Endothelial cell of umbilical vein (primary cell): ENCODE measurements at regions not wholly inside any gene's neighbourhood (a gene's known extent, or its start where the extent isn't known, plus 50 kb on each side); places are given as distances from the start of the nearest gene placed in this dataset.

Source experiments
- BruUV-seq: library from RNA; stranded (reverse); fragments of 400-500 nt; replicated peaks from 2 replicates; lab custom pipeline; 2021; lab: Mats Ljungman, UMichigan
- CTCF ChIA-PET: fragments of 300-600, 350-600 bp; sonication (Branson Sonifier 250); formaldehyde crosslinking; loops from one replicate; lab custom pipeline; 2021; ENCODE audit warnings: antibody characterized with exemption, inconsistent platforms; lab: Charles Lee
- POLR2A ChIA-PET: fragments of 300-600, 350-600 bp; sonication (Branson Sonifier 250); formaldehyde crosslinking; loops from one replicate; lab custom pipeline; 2021; ENCODE audit warnings: antibody characterized with exemption, inconsistent platforms; lab: Charles Lee
- DNase-seq: peaks from one replicate; pipeline ENCODE4 v3.0.0-alpha.2; 2011; ENCODE audit warnings: low read depth, low spot score
- FAIRE-seq: peaks from 2 replicates; lab custom pipeline; 2011; peaks lifted over from hg19 to GRCh38; lab: Jason Lieb, UNC
- H2AFZ ChIP-seq: 2 replicates; pipeline ENCODE4 v1.6.0; 2012; ENCODE audit warnings: low read depth, low read length, control low read depth, inconsistent platforms
- H3K27ac ChIP-seq: 2 replicates; pipeline ENCODE4 v1.5.1; 2011; ENCODE audit warnings: low read depth, mild to moderate bottlenecking, control low read depth, low read length, moderate library complexity; ENCODE audit not compliant: insufficient read depth
- H3K27me3 ChIP-seq, 2 experiments: 2 replicates each; pipeline versions ENCODE4 v1.6.0 to v1.6.1; 2011; ENCODE audit warnings: low read length in 2 of 2, mixed read lengths in 1 of 2; ENCODE audit not compliant: control insufficient read depth in 2 of 2, insufficient read depth in 2 of 2
- H3K36me3 ChIP-seq, 2 experiments: 2 replicates in 1 of 2; 3 replicates in 1 of 2; pipeline ENCODE4 v1.5.1; 2011; ENCODE audit warnings: low read length in 2 of 2, mild to moderate bottlenecking in 1 of 2, moderate library complexity in 1 of 2; ENCODE audit not compliant: control insufficient read depth in 2 of 2, insufficient read depth in 2 of 2; ENCODE audit errors: extremely low read depth in 1 of 2
- H3K4me1 ChIP-seq: 3 replicates; pipeline ENCODE4 v1.5.1; 2011; ENCODE audit warnings: mild to moderate bottlenecking, low read length; ENCODE audit not compliant: control insufficient read depth, insufficient read depth; ENCODE audit errors: extremely low read depth
- H3K4me2 ChIP-seq: 2 replicates; pipeline ENCODE4 v1.6.1; 2011; ENCODE audit warnings: low read length, control low read depth, mixed read lengths; ENCODE audit not compliant: insufficient read depth
- H3K4me3 ChIP-seq, 3 experiments: fragments of 200-600 bp in 1 of 3; sonication (generic), shearing (Covaris generic) in 1 of 3; replicated peaks in 1 of 3; 2 replicates each; pipeline ENCODE4 v1.5.1; 2011 to 2016; ENCODE audit warnings: control low read depth in 3 of 3, low read length in 3 of 3, mild to moderate bottlenecking in 2 of 3, inconsistent platforms in 1 of 3, low read depth in 1 of 3, moderate library complexity in 1 of 3; ENCODE audit not compliant: insufficient read depth in 1 of 3
- H3K79me2 ChIP-seq: 2 replicates; pipeline ENCODE4 v1.6.0; 2012; ENCODE audit warnings: low read length, inconsistent platforms; ENCODE audit not compliant: control insufficient read depth, insufficient read depth
- H3K9ac ChIP-seq: replicated peaks from 2 replicates; pipeline ENCODE3; 2011; ENCODE audit warnings: low read length, control low read depth; ENCODE audit not compliant: insufficient read depth; ENCODE audit errors: extremely low read depth
- H3K9me1 ChIP-seq: replicated peaks from 3 replicates; pipeline ENCODE4 v1.6.0; 2011; ENCODE audit warnings: mild to moderate bottlenecking, low read length; ENCODE audit not compliant: control insufficient read depth, insufficient read depth; ENCODE audit errors: extremely low read depth
- H3K9me3 ChIP-seq: replicated peaks from 2 replicates; pipeline ENCODE4 v1.5.1; 2012; ENCODE audit warnings: low read length, inconsistent platforms; ENCODE audit not compliant: control insufficient read depth, insufficient read depth
- H4K20me1 ChIP-seq: replicated peaks from 2 replicates; pipeline ENCODE3; 2011; ENCODE audit warnings: mild to moderate bottlenecking, low read length; ENCODE audit not compliant: control insufficient read depth, insufficient read depth; ENCODE audit errors: extremely low read depth
- CTCF ChIP-seq, 2 donors: IDR thresholded peaks; 1 replicate in 1 of 2; 2 replicates in 1 of 2; pipeline ENCODE4 v1.5.1; 2011; ENCODE audit warnings: low read length in 2 of 2, mild to moderate bottlenecking in 2 of 2, moderate library complexity in 2 of 2, control low read depth in 1 of 2, inconsistent platforms in 1 of 2, low read depth in 1 of 2; ENCODE audit not compliant: insufficient read depth in 1 of 2; ENCODE audit errors: extremely low read depth in 1 of 2
- EZH2 ChIP-seq: IDR thresholded peaks from 2 replicates; pipeline ENCODE4 v1.6.1; 2012; ENCODE audit warnings: borderline replicate concordance, low read depth, mild to moderate bottlenecking, moderate library complexity, low read length, inconsistent platforms; ENCODE audit not compliant: severe bottlenecking
- FOS ChIP-seq: IDR thresholded peaks from 2 replicates; pipeline ENCODE4 v1.6.1; 2011; ENCODE audit warnings: mild to moderate bottlenecking, low read length, moderate library complexity, borderline replicate concordance; ENCODE audit not compliant: insufficient read depth
- GATA2 ChIP-seq: IDR thresholded peaks from 2 replicates; pipeline ENCODE4 v1.7.0; 2011; ENCODE audit warnings: low read depth, mild to moderate bottlenecking, moderate library complexity, mixed read lengths, low read length; ENCODE audit not compliant: insufficient read length, insufficient read depth
- JUN ChIP-seq: IDR thresholded peaks from 2 replicates; pipeline ENCODE4 v1.6.1; 2011; ENCODE audit warnings: borderline replicate concordance, low read depth; ENCODE audit not compliant: insufficient read length, insufficient read depth
- MYC ChIP-seq: IDR thresholded peaks from one replicate; pipeline ENCODE4 v1.6.1; 2011; ENCODE audit warnings: mild to moderate bottlenecking, low read depth, low read length
- POLR2A ChIP-seq: IDR thresholded peaks from 2 replicates; pipeline ENCODE4 v1.6.1; 2012; ENCODE audit warnings: low read depth, mild to moderate bottlenecking, control low read depth, low read length
- POLR2AphosphoS5 ChIP-seq: IDR thresholded peaks from 2 replicates; pipeline ENCODE4 v1.6.1; 2012; ENCODE audit warnings: low read depth, mild to moderate bottlenecking, control low read depth, low read length, moderate library complexity; ENCODE audit not compliant: insufficient read depth
- dilution Hi-C: fragments of 300-500 bp; cut with MboI; formaldehyde crosslinking; loops from one replicate; pipeline ENCODE4 v1.15.0; 2019; ENCODE audit warnings: low sequenced_read_pairs; ENCODE audit not compliant: extremely low pct_ligation_motif_present
- intact Hi-C: fragments of 100-400 bp; cut with micrococcal nuclease; formaldehyde crosslinking; loops from one replicate; pipeline ENCODE4 v1.10.0; 2022
- TF ChIP-seq, protein P1 (sequence below): IDR thresholded peaks from 2 replicates; pipeline ENCODE4 v1.6.1; 2011; ENCODE audit not compliant: insufficient read depth, insufficient read length

DNA sequence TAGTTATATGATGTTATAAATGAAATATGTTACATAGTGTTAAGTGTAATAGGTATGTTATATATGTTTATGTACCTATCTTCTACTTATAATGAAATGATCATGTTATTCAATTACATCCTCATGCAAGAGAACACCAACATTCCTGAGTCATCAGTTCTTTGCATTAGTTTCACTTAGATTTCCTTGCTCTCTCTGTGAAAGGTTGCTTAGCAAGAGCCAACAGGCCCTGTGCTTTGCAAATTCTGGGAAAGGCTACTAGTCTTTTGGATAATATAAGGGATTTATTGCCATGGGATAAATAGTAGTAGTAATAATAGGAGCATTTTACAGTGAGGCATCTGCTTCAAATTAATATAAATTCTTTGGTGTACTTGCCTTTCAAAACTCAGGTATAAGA lies 274.8 kb downstream of the SP3 start:
- no peak for FAIRE-seq

DNA sequence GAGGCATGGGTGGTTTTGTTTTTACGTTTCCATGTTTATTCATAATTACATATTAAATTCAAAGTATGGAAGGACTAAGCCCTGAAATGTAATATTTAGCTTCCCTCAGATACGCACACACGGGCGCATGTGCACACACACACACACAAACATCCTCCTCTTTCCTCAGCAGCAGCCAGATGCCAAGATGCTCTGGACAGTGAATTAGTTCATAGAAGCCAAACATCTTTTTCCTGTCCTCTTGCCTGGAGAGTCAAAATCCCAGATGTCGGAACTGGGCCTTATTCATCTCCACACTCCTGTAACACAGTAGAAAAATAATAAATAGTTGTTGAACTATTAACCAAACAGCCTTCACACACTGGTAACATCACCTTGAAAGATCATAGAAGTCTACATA lies 273.1 kb downstream of the SP3 start:
- BruUV-seq: no TSS peak
- intact Hi-C loops: no loop called here
- TF ChIP-seq EZH2: no peak
- no peak for TF ChIP-seq MYC
- no peak for TF ChIP-seq GATA2
- TF ChIP-seq JUN: no peak
- no peak for TF ChIP-seq POLR2AphosphoS5
- TF ChIP-seq CTCF (IDR thresholded peaks at IDR 0.05; ENCODE audit: extremely low read depth in 1 of 2, insufficient read depth in 1 of 2, low read depth in 1 of 2, low read length in 2 of 2): no peak
- TF ChIP-seq POLR2A: no peak
- TF ChIP-seq, protein P1, sequence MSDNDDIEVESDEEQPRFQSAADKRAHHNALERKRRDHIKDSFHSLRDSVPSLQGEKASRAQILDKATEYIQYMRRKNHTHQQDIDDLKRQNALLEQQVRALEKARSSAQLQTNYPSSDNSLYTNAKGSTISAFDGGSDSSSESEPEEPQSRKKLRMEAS: no peak
- TF ChIP-seq FOS: no peak

More for the DNA sequence above, 274.8 kb downstream of the SP3 start:
- Histone ChIP-seq H3K79me2 (no peaks in the 10 kb centered on the region), H3K4me1 (no peaks in the 10 kb centered on the region), H3K27me3 (no peaks in the 10 kb centered on the region), H3K4me2 (no peak overlapping the region), H3K9me3 (no peaks in the 10 kb centered on the region), H4K20me1 (no peaks in the 10 kb centered on the region), H2AFZ (no peak overlapping the region), H3K36me3 (no peaks in the 10 kb centered on the region), H3K4me3 (no peak overlapping the region), H3K27ac (no peak overlapping the region), H3K9me1 (no peaks in the 10 kb centered on the region), H3K9ac (no peak overlapping the region)
- BruUV-seq: no TSS peak
- TF ChIP-seq FOS (no peak), CTCF (IDR thresholded peaks at IDR 0.05; ENCODE audit: extremely low read depth in 1 of 2, insufficient read depth in 1 of 2, low read depth in 1 of 2, low read length in 2 of 2) (no peak), POLR2AphosphoS5 (no peak)
- ChIA-PET CTCF (no interaction called here), POLR2A (no interaction called here)
- dilution Hi-C loops (no loop called here), intact Hi-C loops (no loop called here)
- DNase-seq: no peak

More for the DNA sequence above, 273.1 kb downstream of the SP3 start:
- Histone ChIP-seq H3K9me1 (no peaks in the 10 kb centered on the region), H2AFZ (no peak overlapping the region), H4K20me1 (no peaks in the 10 kb centered on the region), H3K9me3 (no peaks in the 10 kb centered on the region), H3K36me3 (no peaks in the 10 kb centered on the region), H3K27me3 (no peaks in the 10 kb centered on the region), H3K4me2 (no peak overlapping the region), H3K79me2 (no peaks in the 10 kb centered on the region), H3K4me3 (no peak overlapping the region), H3K9ac (no peak overlapping the region), H3K4me1 (no peaks in the 10 kb centered on the region), H3K27ac (no peak overlapping the region)
- no peak for DNase-seq
- dilution Hi-C loops: no loop called here
- FAIRE-seq: no peak
- POLR2A ChIA-PET: no interaction called here
- CTCF ChIA-PET: no interaction called here
